Caco-2 (cell line): ENCODE measurements at regions not wholly inside any gene's neighbourhood (a gene's known extent, or its start where the extent isn't known, plus 50 kb on each side); places are given as distances from the start of the nearest gene placed in this dataset.
A peak's percentile ranks its signal among the peaks of the same experiment; 100 is the strongest.

Experiments used
- BruUV-seq: library from RNA; stranded (reverse); fragments of 400-500 nt; replicated peaks from 2 replicates; lab custom pipeline; 2021; lab: Mats Ljungman, UMichigan
- CTCF ChIA-PET: fragments of 300-600 bp; sonication (Branson Sonifier 250); formaldehyde crosslinking; loops from one replicate; lab custom pipeline; 2022; ENCODE audit warnings: antibody characterized with exemption; lab: Charles Lee
- POLR2A ChIA-PET: fragments of 300-600 bp; sonication (Branson Sonifier 250); formaldehyde crosslinking; loops from one replicate; lab custom pipeline; 2022; ENCODE audit warnings: antibody characterized with exemption; lab: Charles Lee
- DNase-seq, 2 experiments: peaks; one replicate each; pipeline versions ENCODE4 v3.0.0 to v3.0.0-alpha.2; 2020 to 2022
- H3K27me3 ChIP-seq: replicated peaks from 2 replicates; pipeline ENCODE4 v1.6.0; 2011; ENCODE audit warnings: low read length; ENCODE audit not compliant: control insufficient read depth, insufficient read depth
- H3K36me3 ChIP-seq: 2 replicates; pipeline ENCODE4 v1.5.1; 2011; ENCODE audit warnings: low read length; ENCODE audit not compliant: control insufficient read depth, insufficient read depth
- H3K4me1 ChIP-seq: fragments of 250-450 bp; sonication (Bioruptor Pico); 2 replicates; pipeline ENCODE4 v1.5.1; 2020; ENCODE audit warnings: mild to moderate bottlenecking
- H3K4me3 ChIP-seq: 2 replicates; pipeline ENCODE4 v1.5.1; 2011; ENCODE audit warnings: low read depth, mild to moderate bottlenecking, control low read depth, low read length
- H3K9me3 ChIP-seq: fragments of 250-450 bp; sonication (Bioruptor Pico); 2 replicates; pipeline ENCODE4 v1.5.1; 2020; ENCODE audit warnings: mild to moderate bottlenecking, moderate library complexity
- H3K27ac Mint-ChIP-seq: one replicate; pipeline ENCODE4 v1.8.0; 2022; ENCODE audit warnings: mixed read lengths; ENCODE audit not compliant: unreplicated experiment
- H3K27me3 Mint-ChIP-seq: one replicate; pipeline ENCODE4 v1.8.0; 2022; ENCODE audit warnings: mixed read lengths; ENCODE audit not compliant: insufficient read depth, unreplicated experiment
- H3K36me3 Mint-ChIP-seq: one replicate; pipeline ENCODE4 v1.8.0; 2022; ENCODE audit warnings: mild to moderate bottlenecking, mixed read lengths; ENCODE audit not compliant: insufficient read depth, unreplicated experiment
- H3K4me1 Mint-ChIP-seq: one replicate; pipeline ENCODE4 v1.8.0; 2022; ENCODE audit warnings: low read depth, mixed read lengths; ENCODE audit not compliant: unreplicated experiment
- H3K4me3 Mint-ChIP-seq: one replicate; pipeline ENCODE4 v1.8.0; 2022; ENCODE audit warnings: mild to moderate bottlenecking, moderate library complexity, mixed read lengths; ENCODE audit not compliant: unreplicated experiment
- H3K9me3 Mint-ChIP-seq: one replicate; pipeline ENCODE4 v1.8.0; 2022; ENCODE audit warnings: mixed read lengths; ENCODE audit not compliant: unreplicated experiment
- intact Hi-C: fragments of 100-400 bp; cut with micrococcal nuclease; formaldehyde crosslinking; loops from one replicate; pipeline ENCODE4 v1.10.0; 2022; ENCODE audit not compliant: unreplicated experiment
- TF ChIP-seq, protein P1 (sequence below), 2 experiments: fragments of 200-600 bp in 1 of 2; IDR thresholded peaks; 1 replicate in 1 of 2; 2 replicates in 1 of 2; pipeline versions ENCODE4 v1.5.1 to v1.8.0; 2011 to 2022; ENCODE audit warnings: antibody characterized with exemption in 1 of 2, control low read depth in 1 of 2, inconsistent platforms in 1 of 2, low read depth in 1 of 2, low read length in 1 of 2, mild to moderate bottlenecking in 1 of 2, moderate library complexity in 1 of 2; ENCODE audit not compliant: insufficient read depth in 1 of 2, severe bottlenecking in 1 of 2, unreplicated experiment in 1 of 2

DNA sequence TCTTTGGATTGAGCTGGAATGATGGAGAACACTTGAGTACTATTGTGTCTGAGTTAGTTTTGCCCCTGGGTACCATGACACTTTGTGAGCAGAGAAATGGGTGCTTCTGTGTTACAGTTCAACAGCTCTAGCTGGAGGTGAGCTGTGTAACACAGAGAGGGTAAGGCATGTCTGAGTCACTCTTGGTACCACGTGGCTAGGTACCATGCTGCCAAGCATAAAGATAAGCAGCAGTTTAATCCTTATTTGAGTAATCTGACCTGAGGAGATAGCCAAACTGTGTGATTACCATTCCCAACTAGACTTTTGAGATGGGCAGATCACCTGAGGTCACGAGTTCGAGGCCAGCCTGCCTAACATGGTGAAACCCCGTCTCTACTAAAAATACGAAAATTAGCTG lies 122.0 kb downstream of the OLFM4 start:
- H3K36me3 Mint-ChIP-seq: no peaks in the 10 kb centered on the region

DNA sequence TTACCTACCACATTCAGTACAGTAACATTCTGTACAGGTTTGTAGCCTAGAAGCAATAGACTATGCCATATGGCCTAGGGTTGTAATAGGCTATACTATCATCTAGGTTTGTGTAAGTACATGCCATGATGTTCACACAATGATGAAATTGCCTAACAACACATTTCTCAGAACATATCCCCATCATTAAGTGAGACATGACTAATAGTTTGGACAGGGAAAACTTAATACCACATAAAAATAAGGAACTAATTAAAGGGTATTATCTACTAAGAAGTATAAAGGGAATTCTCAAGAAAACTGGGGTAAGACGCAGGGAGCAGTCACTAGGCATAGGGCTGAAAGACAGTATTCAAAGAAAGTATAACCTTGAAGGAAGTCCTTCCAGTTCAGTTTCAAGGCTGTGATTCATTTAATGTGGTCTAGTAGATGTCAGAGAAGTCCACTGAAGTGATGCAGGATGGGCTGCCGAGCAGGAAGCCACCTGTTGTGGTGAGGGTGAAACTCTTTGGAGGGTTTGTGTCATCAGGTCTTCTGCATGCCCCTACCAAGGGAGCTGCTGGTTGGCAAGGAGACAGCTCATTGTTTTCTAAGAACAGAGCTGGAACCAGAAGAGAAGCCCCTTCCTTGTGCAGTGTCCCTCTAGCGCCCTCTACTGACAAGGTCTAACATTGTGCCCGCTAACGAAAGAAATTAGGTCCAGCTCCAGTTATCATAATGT lies 122.9 kb downstream of the OLFM4 start:
- Mint-ChIP-seq H3K4me3 (no peak overlapping the region), H3K27me3 (peaks cover 6% of the 10 kb centered on the region), H3K27ac (no peak overlapping the region), H3K4me1 (no peaks in the 10 kb centered on the region), H3K9me3 (no peaks in the 10 kb centered on the region), H3K36me3 (no peaks in the 10 kb centered on the region)
- H3K27me3 ChIP-seq: no peaks in the 10 kb centered on the region
- no peaks in the 10 kb centered on the region for H3K9me3 ChIP-seq
- no peak overlapping the region for H3K4me3 ChIP-seq
- TF ChIP-seq, protein P1, sequence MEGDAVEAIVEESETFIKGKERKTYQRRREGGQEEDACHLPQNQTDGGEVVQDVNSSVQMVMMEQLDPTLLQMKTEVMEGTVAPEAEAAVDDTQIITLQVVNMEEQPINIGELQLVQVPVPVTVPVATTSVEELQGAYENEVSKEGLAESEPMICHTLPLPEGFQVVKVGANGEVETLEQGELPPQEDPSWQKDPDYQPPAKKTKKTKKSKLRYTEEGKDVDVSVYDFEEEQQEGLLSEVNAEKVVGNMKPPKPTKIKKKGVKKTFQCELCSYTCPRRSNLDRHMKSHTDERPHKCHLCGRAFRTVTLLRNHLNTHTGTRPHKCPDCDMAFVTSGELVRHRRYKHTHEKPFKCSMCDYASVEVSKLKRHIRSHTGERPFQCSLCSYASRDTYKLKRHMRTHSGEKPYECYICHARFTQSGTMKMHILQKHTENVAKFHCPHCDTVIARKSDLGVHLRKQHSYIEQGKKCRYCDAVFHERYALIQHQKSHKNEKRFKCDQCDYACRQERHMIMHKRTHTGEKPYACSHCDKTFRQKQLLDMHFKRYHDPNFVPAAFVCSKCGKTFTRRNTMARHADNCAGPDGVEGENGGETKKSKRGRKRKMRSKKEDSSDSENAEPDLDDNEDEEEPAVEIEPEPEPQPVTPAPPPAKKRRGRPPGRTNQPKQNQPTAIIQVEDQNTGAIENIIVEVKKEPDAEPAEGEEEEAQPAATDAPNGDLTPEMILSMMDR (IDR thresholded peaks at IDR 0.05; ENCODE audit: insufficient read depth in 1 of 2, low read depth in 1 of 2, low read length in 1 of 2, severe bottlenecking in 1 of 2, unreplicated experiment in 1 of 2): peak; percentile 80
- CTCF ChIA-PET: interaction anchor here (0.6 to 2.1 kb wide), 6 partner anchors 18 to 542 kb away, joined by 3 to 42 read pairs (median 3); no protein-coding TSS in a partner anchor
- DNase-seq: peak; percentile 47 to 59
- no peaks in the 10 kb centered on the region for H3K4me1 ChIP-seq
- H3K36me3 ChIP-seq: no peaks in the 10 kb centered on the region
- POLR2A ChIA-PET: no interaction called here
- intact Hi-C loops: loop anchor here (1.0 to 2.0 kb wide), 4 partner anchors 147 to 542 kb away; no protein-coding TSS in a partner anchor
- BruUV-seq: no TSS peak

More for the DNA sequence above, 122.0 kb downstream of the OLFM4 start:
- H3K27me3 Mint-ChIP-seq: peaks cover 6% of the 10 kb centered on the region
- no peak for DNase-seq
- CTCF ChIA-PET: no interaction called here
- Histone ChIP-seq H3K36me3 (no peaks in the 10 kb centered on the region), H3K27me3 (no peaks in the 10 kb centered on the region), H3K4me3 (no peak overlapping the region), H3K4me1 (no peaks in the 10 kb centered on the region), H3K9me3 (no peaks in the 10 kb centered on the region)
- no peaks in the 10 kb centered on the region for H3K9me3 Mint-ChIP-seq
- intact Hi-C loops: no loop called here
- TF ChIP-seq, protein P1 (IDR thresholded peaks at IDR 0.05; ENCODE audit: insufficient read depth in 1 of 2, low read depth in 1 of 2, low read length in 1 of 2, severe bottlenecking in 1 of 2, unreplicated experiment in 1 of 2): no peak
- no TSS peak for BruUV-seq
- no peak overlapping the region for H3K27ac Mint-ChIP-seq
- H3K4me1 Mint-ChIP-seq: no peaks in the 10 kb centered on the region
- no peak overlapping the region for H3K4me3 Mint-ChIP-seq
- POLR2A ChIA-PET: no interaction called here

DNA sequence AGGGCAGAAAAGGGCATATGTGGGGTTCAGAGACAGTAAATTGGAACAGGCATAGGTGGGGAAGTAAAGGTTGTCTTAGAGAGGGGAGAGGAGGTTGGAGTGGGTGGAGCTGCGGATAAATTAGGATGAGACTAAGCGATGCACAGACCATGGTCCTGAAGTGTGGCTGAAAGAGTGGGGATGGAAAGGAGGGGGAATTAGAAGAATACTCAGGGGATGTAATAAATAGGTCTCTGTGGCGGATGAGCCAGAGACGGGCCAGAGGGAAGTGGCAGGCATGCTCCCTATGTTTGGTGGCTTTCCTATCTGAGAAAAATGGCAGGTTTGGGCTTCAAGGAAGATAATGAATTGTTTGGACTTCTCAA lies 123.4 kb downstream of the OLFM4 start:
- Mint-ChIP-seq H3K4me1 (no peaks in the 10 kb centered on the region), H3K9me3 (no peaks in the 10 kb centered on the region), H3K4me3 (no peak overlapping the region), H3K36me3 (no peaks in the 10 kb centered on the region), H3K27ac (no peak overlapping the region), H3K27me3 (peaks cover 6% of the 10 kb centered on the region)
- no TSS peak for BruUV-seq
- Histone ChIP-seq H3K36me3 (no peaks in the 10 kb centered on the region), H3K9me3 (no peaks in the 10 kb centered on the region), H3K4me3 (no peak overlapping the region), H3K4me1 (no peaks in the 10 kb centered on the region), H3K27me3 (no peaks in the 10 kb centered on the region)
- TF ChIP-seq, protein P1 (IDR thresholded peaks at IDR 0.05; ENCODE audit: insufficient read depth in 1 of 2, low read depth in 1 of 2, low read length in 1 of 2, severe bottlenecking in 1 of 2, unreplicated experiment in 1 of 2): no peak
- intact Hi-C loops: loop anchor here (1.0 to 2.0 kb wide), 2 partner anchors 183 to 543 kb away; no protein-coding TSS in a partner anchor
- POLR2A ChIA-PET: no interaction called here
- no peak for DNase-seq
- CTCF ChIA-PET: interaction anchor here (0.9 to 2.1 kb wide), 5 partner anchors 17 to 543 kb away, joined by 3 to 42 read pairs (median 3); no protein-coding TSS in a partner anchor
